Body of pancreas (tissue), 4 donors: ENCODE measurements at regions not wholly inside any gene's neighbourhood (a gene's known extent, or its start where the extent isn't known, plus 50 kb on each side); places are given as distances from the start of the nearest gene placed in this dataset.

Experiments used
- ATAC-seq: fragments of 150-250 bp; one replicate; pipeline ENCODE4 v1.9.1; 2016
- DNase-seq, 4 donors: peaks; one replicate each; pipeline ENCODE4 v3.0.0-alpha.2; 2019
- H3K27ac ChIP-seq, 4 donors: fragments of 200-600 bp; sonication (generic); 1 replicate in 3 of 4; 2 replicates in 1 of 4; pipeline versions ENCODE4 v1.5.1 to v1.6.1; 2016 to 2019; ENCODE audit warnings: mild to moderate bottlenecking in 1 of 4, mixed read lengths in 1 of 4, moderate library complexity in 1 of 4
- H3K27me3 ChIP-seq, 2 donors: fragments of 200-600 bp; sonication (generic); one replicate each; pipeline ENCODE4 v1.6.0; 2016; ENCODE audit warnings: mild to moderate bottlenecking in 1 of 2
- H3K36me3 ChIP-seq, 2 donors: fragments of 200-600 bp; sonication (generic); replicated peaks in 1 of 2; 2 replicates each; pipeline ENCODE4 v1.5.1; 2016; ENCODE audit warnings: low read depth in 2 of 2; ENCODE audit not compliant: insufficient read depth in 1 of 2
- H3K4me1 ChIP-seq: fragments of 200-600 bp; sonication (generic); one replicate; pipeline ENCODE4 v1.6.0; 2016
- H3K4me3 ChIP-seq, 2 donors: fragments of 200-600 bp; sonication (generic); 1 replicate in 1 of 2; 2 replicates in 1 of 2; pipeline ENCODE4 v1.5.1; 2016 to 2019
- H3K9me3 ChIP-seq, 3 donors: fragments of 200-600 bp; sonication (generic); 1 replicate in 2 of 3; 2 replicates in 1 of 3; pipeline ENCODE4 v1.5.1; 2016
- POLR2A ChIP-seq, 3 donors: fragments of 450-650 bp; IDR thresholded peaks; one replicate each; pipeline ENCODE4 v1.6.1; 2016; ENCODE audit warnings: antibody characterized with exemption in 3 of 3, mild to moderate bottlenecking in 2 of 3
- WGBS, 2 donors: methylation state at CpG; one replicate each; pipeline ENCODE4 v1.1.5; 2017; 5-methylcytosine and 5-hydroxymethylcytosine counted together
- intact Hi-C: fragments of 100-400 bp; cut with DNase I; formaldehyde crosslinking; loops from one replicate; pipeline ENCODE4 v1.15.1; 2023
- TF ChIP-seq, protein P1 (sequence below), 7 experiments: fragments of 450-650 bp in 4 of 7; fragments of 200-600 bp in 3 of 7; sonication (generic) in 3 of 7; IDR thresholded peaks; one replicate each; pipeline ENCODE4 v1.5.1; 2016 to 2019; ENCODE audit warnings: antibody characterized with exemption in 7 of 7

DNA sequence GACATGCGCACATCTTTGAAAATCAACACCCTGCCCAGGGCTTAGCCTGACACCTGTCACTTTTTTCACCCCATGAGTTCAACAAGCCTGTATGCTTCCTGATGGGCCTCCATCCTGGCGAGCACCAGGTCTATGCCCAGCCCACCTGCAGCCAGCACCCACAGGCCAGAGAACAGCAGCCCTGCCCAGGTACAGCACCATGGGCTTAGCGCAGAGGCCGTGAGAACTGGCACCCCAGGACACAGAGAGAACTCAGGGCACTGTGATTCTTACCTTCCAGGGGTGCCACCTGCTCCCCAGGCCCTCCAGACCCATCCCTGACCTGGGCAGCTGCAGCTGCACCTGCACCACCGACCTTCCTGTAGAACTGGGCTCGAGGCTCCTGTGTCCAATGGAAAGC is 536.6 kb downstream of the TCERG1L start:
- no peaks in the 10 kb centered on the region for H3K27me3 ChIP-seq
- intact Hi-C loops = no loop called here
- ATAC-seq (no peak), DNase-seq (peak in 1 of 4 donors; percentile 6)
- TF ChIP-seq, protein P1, sequence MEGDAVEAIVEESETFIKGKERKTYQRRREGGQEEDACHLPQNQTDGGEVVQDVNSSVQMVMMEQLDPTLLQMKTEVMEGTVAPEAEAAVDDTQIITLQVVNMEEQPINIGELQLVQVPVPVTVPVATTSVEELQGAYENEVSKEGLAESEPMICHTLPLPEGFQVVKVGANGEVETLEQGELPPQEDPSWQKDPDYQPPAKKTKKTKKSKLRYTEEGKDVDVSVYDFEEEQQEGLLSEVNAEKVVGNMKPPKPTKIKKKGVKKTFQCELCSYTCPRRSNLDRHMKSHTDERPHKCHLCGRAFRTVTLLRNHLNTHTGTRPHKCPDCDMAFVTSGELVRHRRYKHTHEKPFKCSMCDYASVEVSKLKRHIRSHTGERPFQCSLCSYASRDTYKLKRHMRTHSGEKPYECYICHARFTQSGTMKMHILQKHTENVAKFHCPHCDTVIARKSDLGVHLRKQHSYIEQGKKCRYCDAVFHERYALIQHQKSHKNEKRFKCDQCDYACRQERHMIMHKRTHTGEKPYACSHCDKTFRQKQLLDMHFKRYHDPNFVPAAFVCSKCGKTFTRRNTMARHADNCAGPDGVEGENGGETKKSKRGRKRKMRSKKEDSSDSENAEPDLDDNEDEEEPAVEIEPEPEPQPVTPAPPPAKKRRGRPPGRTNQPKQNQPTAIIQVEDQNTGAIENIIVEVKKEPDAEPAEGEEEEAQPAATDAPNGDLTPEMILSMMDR (IDR thresholded peaks at IDR 0.05) = no peak
- no peak for TF ChIP-seq POLR2A (IDR thresholded peaks at IDR 0.05)
- H3K4me1 ChIP-seq = no peaks in the 10 kb centered on the region
- no peaks in the 10 kb centered on the region for H3K36me3 ChIP-seq
- no peak overlapping the region for H3K27ac ChIP-seq
- no peak overlapping the region for H3K4me3 ChIP-seq
- WGBS, 2 donors = 64 to 76% methylated on average over 4 to 6 of the region's 6 CpGs
- no peaks in the 10 kb centered on the region for H3K9me3 ChIP-seq

GRCh38 chr10:130775311-130775710 is 536.2 kb downstream of the TCERG1L start:
- H3K36me3 ChIP-seq = no peaks in the 10 kb centered on the region
- H3K4me3 ChIP-seq = no peak overlapping the region
- H3K27me3 ChIP-seq = no peaks in the 10 kb centered on the region
- H3K4me1 ChIP-seq = no peaks in the 10 kb centered on the region
- H3K27ac ChIP-seq = no peak overlapping the region
- DNase-seq = peak in 1 of 4 donors; percentile 2
- no peak for ATAC-seq
- intact Hi-C loops = no loop called here
- no peak for TF ChIP-seq POLR2A (IDR thresholded peaks at IDR 0.05)
- H3K9me3 ChIP-seq = no peaks in the 10 kb centered on the region
- 71 to 83% methylated on average over 1 of the region's 1 CpG for WGBS, 2 donors

DNA sequence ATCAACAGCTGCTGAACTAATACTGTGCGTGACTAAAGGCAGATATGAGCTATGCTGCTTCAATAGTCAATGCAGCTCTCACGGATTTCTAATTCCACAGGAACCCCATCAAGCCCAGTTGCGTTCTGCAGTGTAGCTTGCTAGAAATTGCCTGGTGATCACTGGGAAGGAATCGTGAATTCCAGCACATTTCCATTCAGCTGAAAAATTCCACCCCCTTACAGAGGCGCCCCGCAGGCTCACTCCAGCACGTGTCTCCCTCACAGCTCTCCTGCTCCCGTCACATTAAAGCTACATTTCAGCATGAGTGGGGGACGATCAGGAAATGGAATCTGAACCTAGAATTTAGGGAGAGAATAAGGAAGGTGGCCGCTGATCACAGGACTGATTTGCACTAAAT is 534.8 kb downstream of the TCERG1L start:
- Histone ChIP-seq H3K4me1 (no peaks in the 10 kb centered on the region), H3K36me3 (no peaks in the 10 kb centered on the region), H3K4me3 (no peak overlapping the region), H3K27me3 (no peaks in the 10 kb centered on the region), H3K27ac (no peak overlapping the region), H3K9me3 (no peaks in the 10 kb centered on the region)
- no peak for TF ChIP-seq POLR2A (IDR thresholded peaks at IDR 0.05)
- TF ChIP-seq, protein P1 (IDR thresholded peaks at IDR 0.05) = no peak
- intact Hi-C loops = no loop called here
- ATAC-seq (no peak), DNase-seq (peak in 1 of 4 donors; percentile 1)
- 52 to 69% methylated on average over 10 of the region's 10 CpGs for WGBS, 2 donors

DNA sequence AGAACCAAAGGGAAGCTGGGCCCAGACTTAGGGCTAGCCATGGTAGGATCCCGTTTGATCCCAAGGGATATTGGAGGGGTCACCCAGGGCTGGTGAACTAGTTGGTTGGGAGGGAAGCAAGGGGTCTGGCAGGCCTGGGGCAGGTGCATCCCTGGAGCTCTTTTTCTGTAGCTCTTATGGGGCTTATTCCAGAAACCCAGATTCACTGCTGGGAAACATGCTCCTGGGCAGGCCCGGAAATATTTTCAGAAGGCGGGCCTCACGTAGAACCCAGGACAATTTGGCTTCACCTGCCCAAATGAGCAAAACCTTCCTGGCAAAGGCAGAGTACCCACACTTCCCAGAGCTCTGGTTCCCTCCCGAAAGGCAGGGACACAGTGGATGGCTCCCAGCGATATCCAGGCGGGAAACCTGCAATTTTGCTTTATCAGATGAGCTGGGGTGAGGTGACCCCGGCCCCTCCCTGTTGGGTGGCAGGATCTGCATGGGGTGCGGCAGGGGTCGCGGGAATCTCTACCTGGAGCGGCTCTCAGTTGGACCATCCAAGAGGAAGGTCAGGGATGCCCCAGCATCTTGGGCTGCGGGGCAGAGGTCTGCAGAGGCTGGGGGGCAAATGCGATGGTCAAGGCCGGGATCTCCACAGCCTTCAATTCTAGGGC is 533.9 kb downstream of the TCERG1L start:
- H3K4me1 ChIP-seq = no peaks in the 10 kb centered on the region
- ATAC-seq = no peak
- H3K27ac ChIP-seq = no peak overlapping the region
- no peaks in the 10 kb centered on the region for H3K27me3 ChIP-seq
- no peaks in the 10 kb centered on the region for H3K9me3 ChIP-seq
- peak in 1 of 4 donors; percentile 5 for DNase-seq
- TF ChIP-seq POLR2A (IDR thresholded peaks at IDR 0.05) = no peak
- TF ChIP-seq, protein P1 (IDR thresholded peaks at IDR 0.05) = no peak
- no peaks in the 10 kb centered on the region for H3K36me3 ChIP-seq
- 78 to 82% methylated on average over 12 to 15 of the region's 15 CpGs for WGBS, 2 donors
- no peak overlapping the region for H3K4me3 ChIP-seq
- intact Hi-C loops = no loop called here

GRCh38 chr10:130778166-130778545 is 533.4 kb downstream of the TCERG1L start:
- Histone ChIP-seq H3K36me3 (no peaks in the 10 kb centered on the region), H3K9me3 (no peaks in the 10 kb centered on the region), H3K4me3 (no peak overlapping the region), H3K4me1 (no peaks in the 10 kb centered on the region), H3K27me3 (no peaks in the 10 kb centered on the region), H3K27ac (no peak overlapping the region)
- intact Hi-C loops = no loop called here
- TF ChIP-seq, protein P1 (IDR thresholded peaks at IDR 0.05) = no peak
- TF ChIP-seq POLR2A (IDR thresholded peaks at IDR 0.05) = no peak
- DNase-seq (peak in 1 of 4 donors; percentile 5), ATAC-seq (no peak)
- WGBS, 2 donors = 81% methylated on average over 7 of the region's 7 CpGs; no CpG with 5 or more reads in 1 of the 2 donors
